ENCODE measurements at regions not wholly inside any gene's neighbourhood (a gene's known extent, or its start where the extent isn't known, plus 50 kb on each side); places are given as distances from the start of the nearest gene placed in this dataset.

DNA sequence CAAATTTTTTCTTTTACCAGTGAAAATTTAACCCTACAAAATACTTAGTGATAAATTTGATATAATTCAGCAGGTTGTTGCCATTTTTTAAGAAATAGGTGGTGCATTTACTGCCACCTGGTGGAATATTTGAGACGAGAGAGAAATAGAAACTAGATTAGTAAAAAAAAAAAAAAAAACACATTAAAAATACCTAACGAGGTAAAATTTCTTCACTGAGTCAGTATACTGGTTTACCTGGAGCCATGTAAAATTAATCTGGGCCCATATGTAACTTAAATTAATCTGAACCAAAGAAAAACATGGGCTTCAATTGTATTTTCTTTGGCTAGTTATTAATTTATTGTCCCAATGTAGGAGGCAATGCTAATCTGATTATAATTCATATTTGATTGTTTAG, 520.8 kb downstream of the EPM2A start:
- H3K9me3 ChIP-seq (ENCODE audit: insufficient read depth, low read length): no peaks in the 10 kb centered on the region
- TF ChIP-seq ZNF274 (IDR thresholded peaks at IDR 0.05; ENCODE audit: low read depth, low read length) (no peak), YY1 (IDR thresholded peaks at IDR 0.05; ENCODE audit: insufficient read depth, insufficient read length) (no peak), SUZ12 (IDR thresholded peaks at IDR 0.05; ENCODE audit: extremely low read depth, insufficient read depth, insufficient read length) (no peak)

GRCh38 chr6:145224450-145224849, 510.9 kb downstream of the EPM2A start:
- Histone ChIP-seq H3K27me3 (ENCODE audit: insufficient read depth, insufficient read length) (no peaks in the 10 kb centered on the region), H3K4me3 (ENCODE audit: insufficient read length, low read depth) (no peak overlapping the region)

More for the DNA sequence above, 520.8 kb downstream of the EPM2A start:
- DNase-seq (ENCODE audit: low read depth, low spot score): no peak
- Histone ChIP-seq H3K4me1 (ENCODE audit: insufficient read depth, insufficient read length) (no peaks in the 10 kb centered on the region), H3K4me3 (ENCODE audit: insufficient read length, low read depth) (no peak overlapping the region), H3K27me3 (ENCODE audit: insufficient read depth, insufficient read length) (no peaks in the 10 kb centered on the region), H3K36me3 (ENCODE audit: insufficient read depth, insufficient read length, low read length) (no peaks in the 10 kb centered on the region), H3K9ac (ENCODE audit: insufficient read length, low read depth) (no peak overlapping the region)

GRCh38 chr6:145225500-145225899, 509.8 kb downstream of the EPM2A start:
- TF ChIP-seq ZNF274 (IDR thresholded peaks at IDR 0.05; ENCODE audit: low read depth, low read length): no peak
- TF ChIP-seq SUZ12 (IDR thresholded peaks at IDR 0.05; ENCODE audit: extremely low read depth, insufficient read depth, insufficient read length): no peak
- no peak for TF ChIP-seq YY1 (IDR thresholded peaks at IDR 0.05; ENCODE audit: insufficient read depth, insufficient read length)
- H3K4me3 ChIP-seq (ENCODE audit: insufficient read length, low read depth): no peak overlapping the region
- no peak for DNase-seq (ENCODE audit: low read depth, low spot score)
- no peak overlapping the region for H3K9ac ChIP-seq (ENCODE audit: insufficient read length, low read depth)
- H3K36me3 ChIP-seq (ENCODE audit: insufficient read depth, insufficient read length, low read length): no peaks in the 10 kb centered on the region
- H3K4me1 ChIP-seq (ENCODE audit: insufficient read depth, insufficient read length): no peaks in the 10 kb centered on the region
- no peaks in the 10 kb centered on the region for H3K9me3 ChIP-seq (ENCODE audit: insufficient read depth, low read length)
- no peaks in the 10 kb centered on the region for H3K27me3 ChIP-seq (ENCODE audit: insufficient read depth, insufficient read length)

More at GRCh38 chr6:145224450-145224849, 510.9 kb downstream of the EPM2A start:
- H3K9me3 ChIP-seq (ENCODE audit: insufficient read depth, low read length): no peaks in the 10 kb centered on the region
- no peak overlapping the region for H3K9ac ChIP-seq (ENCODE audit: insufficient read length, low read depth)
- TF ChIP-seq ZNF274 (IDR thresholded peaks at IDR 0.05; ENCODE audit: low read depth, low read length) (no peak), SUZ12 (IDR thresholded peaks at IDR 0.05; ENCODE audit: extremely low read depth, insufficient read depth, insufficient read length) (no peak), YY1 (IDR thresholded peaks at IDR 0.05; ENCODE audit: insufficient read depth, insufficient read length) (no peak)
- DNase-seq (ENCODE audit: low read depth, low spot score): no peak
- no peaks in the 10 kb centered on the region for H3K4me1 ChIP-seq (ENCODE audit: insufficient read depth, insufficient read length)
- no peaks in the 10 kb centered on the region for H3K36me3 ChIP-seq (ENCODE audit: insufficient read depth, insufficient read length, low read length)

- H3K4me1 ChIP-seq (ENCODE audit: insufficient read depth, insufficient read length): no peaks in the 10 kb centered on the region
- no peak for TF ChIP-seq ZNF274 (IDR thresholded peaks at IDR 0.05; ENCODE audit: low read depth, low read length)
- no peak for TF ChIP-seq SUZ12 (IDR thresholded peaks at IDR 0.05; ENCODE audit: extremely low read depth, insufficient read depth, insufficient read length)
- no peak for TF ChIP-seq YY1 (IDR thresholded peaks at IDR 0.05; ENCODE audit: insufficient read depth, insufficient read length)
- no peaks in the 10 kb centered on the region for H3K9me3 ChIP-seq (ENCODE audit: insufficient read depth, low read length)
- no peak overlapping the region for H3K4me3 ChIP-seq (ENCODE audit: insufficient read length, low read depth)
- no peaks in the 10 kb centered on the region for H3K36me3 ChIP-seq (ENCODE audit: insufficient read depth, insufficient read length, low read length)
- no peak for DNase-seq (ENCODE audit: low read depth, low spot score)
- H3K9ac ChIP-seq (ENCODE audit: insufficient read length, low read depth): no peak overlapping the region
- H3K27me3 ChIP-seq (ENCODE audit: insufficient read depth, insufficient read length): no peaks in the 10 kb centered on the region
Measured at GRCh38 chr6:145227593-145227992, 507.7 kb downstream of the EPM2A start.

DNA sequence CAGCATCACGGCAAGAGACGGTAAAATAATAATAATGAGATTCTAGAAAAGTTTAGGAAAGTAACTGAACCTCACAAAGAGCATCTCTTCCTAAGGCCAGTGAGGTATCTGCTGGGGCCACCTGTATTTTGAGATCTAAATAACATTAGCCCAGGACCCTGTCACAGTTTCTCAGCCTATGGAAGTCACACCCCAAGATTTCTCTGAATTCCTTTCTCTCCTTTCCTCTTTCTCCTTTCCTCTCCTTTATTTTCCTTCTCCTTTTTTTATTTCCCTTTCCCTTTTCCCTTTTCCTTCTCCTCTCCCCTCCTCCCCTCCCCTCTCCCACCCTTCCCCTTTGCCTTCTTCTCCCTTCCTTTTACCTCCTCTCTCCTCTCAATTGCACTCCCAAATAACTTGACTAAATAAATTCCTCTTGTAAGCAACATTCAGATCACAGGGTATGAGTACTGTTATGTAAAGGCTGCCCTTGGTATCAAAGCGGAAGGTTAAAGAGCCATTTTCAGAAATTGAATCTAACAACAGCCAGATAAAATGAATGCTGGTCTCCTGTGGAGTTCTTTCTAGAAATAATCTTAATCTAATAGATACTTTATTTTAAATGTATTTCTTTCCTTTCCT, 506.2 kb downstream of the EPM2A start:
- TF ChIP-seq ZNF274 (IDR thresholded peaks at IDR 0.05; ENCODE audit: low read depth, low read length): no peak
- no peak for TF ChIP-seq SUZ12 (IDR thresholded peaks at IDR 0.05; ENCODE audit: extremely low read depth, insufficient read depth, insufficient read length)
- no peak for TF ChIP-seq YY1 (IDR thresholded peaks at IDR 0.05; ENCODE audit: insufficient read depth, insufficient read length)
- H3K36me3 ChIP-seq (ENCODE audit: insufficient read depth, insufficient read length, low read length): no peaks in the 10 kb centered on the region
- H3K9me3 ChIP-seq (ENCODE audit: insufficient read depth, low read length): no peaks in the 10 kb centered on the region
- no peak overlapping the region for H3K4me3 ChIP-seq (ENCODE audit: insufficient read length, low read depth)
- no peak overlapping the region for H3K9ac ChIP-seq (ENCODE audit: insufficient read length, low read depth)
- no peaks in the 10 kb centered on the region for H3K27me3 ChIP-seq (ENCODE audit: insufficient read depth, insufficient read length)
- no peaks in the 10 kb centered on the region for H3K4me1 ChIP-seq (ENCODE audit: insufficient read depth, insufficient read length)
- no peak for DNase-seq (ENCODE audit: low read depth, low spot score)

GRCh38 chr6:145233955-145234354, 501.4 kb downstream of the EPM2A start:
- no peak for TF ChIP-seq YY1 (IDR thresholded peaks at IDR 0.05; ENCODE audit: insufficient read depth, insufficient read length)
- no peak for TF ChIP-seq SUZ12 (IDR thresholded peaks at IDR 0.05; ENCODE audit: extremely low read depth, insufficient read depth, insufficient read length)
- TF ChIP-seq ZNF274 (IDR thresholded peaks at IDR 0.05; ENCODE audit: low read depth, low read length): no peak
- no peaks in the 10 kb centered on the region for H3K27me3 ChIP-seq (ENCODE audit: insufficient read depth, insufficient read length)
- H3K4me1 ChIP-seq (ENCODE audit: insufficient read depth, insufficient read length): no peaks in the 10 kb centered on the region
- H3K36me3 ChIP-seq (ENCODE audit: insufficient read depth, insufficient read length, low read length): no peaks in the 10 kb centered on the region
- H3K9ac ChIP-seq (ENCODE audit: insufficient read length, low read depth): no peak overlapping the region
- no peak overlapping the region for H3K4me3 ChIP-seq (ENCODE audit: insufficient read length, low read depth)
- DNase-seq (ENCODE audit: low read depth, low spot score): no peak
- no peaks in the 10 kb centered on the region for H3K9me3 ChIP-seq (ENCODE audit: insufficient read depth, low read length)

- no peaks in the 10 kb centered on the region for H3K27me3 ChIP-seq (ENCODE audit: insufficient read depth, insufficient read length)
- H3K9ac ChIP-seq (ENCODE audit: insufficient read length, low read depth): no peak overlapping the region
- no peaks in the 10 kb centered on the region for H3K4me1 ChIP-seq (ENCODE audit: insufficient read depth, insufficient read length)
- no peak for DNase-seq (ENCODE audit: low read depth, low spot score)
- no peaks in the 10 kb centered on the region for H3K36me3 ChIP-seq (ENCODE audit: insufficient read depth, insufficient read length, low read length)
- no peak overlapping the region for H3K4me3 ChIP-seq (ENCODE audit: insufficient read length, low read depth)
- H3K9me3 ChIP-seq (ENCODE audit: insufficient read depth, low read length): no peaks in the 10 kb centered on the region
- no peak for TF ChIP-seq SUZ12 (IDR thresholded peaks at IDR 0.05; ENCODE audit: extremely low read depth, insufficient read depth, insufficient read length)
- TF ChIP-seq YY1 (IDR thresholded peaks at IDR 0.05; ENCODE audit: insufficient read depth, insufficient read length): no peak
- TF ChIP-seq ZNF274 (IDR thresholded peaks at IDR 0.05; ENCODE audit: low read depth, low read length): no peak
Measured at GRCh38 chr6:145235207-145235606, 500.1 kb downstream of the EPM2A start.

All from NT2/D1 (cell line).